ENCODE measurements at regions not wholly inside any gene's neighbourhood (a gene's known extent, or its start where the extent isn't known, plus 50 kb on each side); places are given as distances from the start of the nearest gene placed in this dataset.
"Not testable (repeated sequence)": the region's sequence is repeated elsewhere in the genome, so short reads cannot be mapped to it uniquely, and the experiment has no call there.

- TF ChIP-seq CTCF, POLR2AphosphoS5, POLR2A (IDR thresholded peaks at IDR 0.05): not testable (repeated sequence)
These were observed 436.7 kb upstream of the CHRM2 start for GRCh38 chr7:136431736-136432135.

Data from prostate gland (tissue), 2 donors.